GM12873 (cell line): ENCODE measurements at regions not wholly inside any gene's neighbourhood (a gene's known extent, or its start where the extent isn't known, plus 50 kb on each side); places are given as distances from the start of the nearest gene placed in this dataset.
A peak's percentile ranks its signal among the peaks of the same experiment; 100 is the strongest.

Source experiments
- TF ChIP-seq, protein P1 (sequence below): IDR thresholded peaks from 2 replicates; pipeline ENCODE4 v1.5.1; 2012; ENCODE audit warnings: low read depth, mild to moderate bottlenecking, moderate library complexity, low read length, control low read depth; ENCODE audit not compliant: insufficient read depth; ENCODE audit errors: missing control alignments

DNA sequence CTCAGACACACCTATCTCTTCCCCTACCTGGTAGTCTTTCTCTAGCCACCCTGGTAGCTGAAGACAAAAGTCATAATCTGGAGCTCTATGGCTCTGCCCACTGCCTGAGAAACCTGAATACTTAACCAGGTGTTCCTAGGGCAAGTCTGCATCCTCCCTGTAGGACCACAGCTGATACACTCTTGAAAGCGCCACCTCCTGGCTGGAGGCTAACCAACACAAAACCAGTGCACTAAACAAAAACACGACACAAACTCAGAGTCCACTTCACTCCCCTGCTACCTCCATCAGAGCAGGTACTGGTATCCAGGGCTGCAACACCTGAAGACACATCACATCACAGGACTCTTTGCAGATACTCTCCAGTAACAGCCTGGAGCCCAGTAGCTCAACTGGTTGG lies 84.6 kb upstream of the ANXA1 start:
- TF ChIP-seq, protein P1, sequence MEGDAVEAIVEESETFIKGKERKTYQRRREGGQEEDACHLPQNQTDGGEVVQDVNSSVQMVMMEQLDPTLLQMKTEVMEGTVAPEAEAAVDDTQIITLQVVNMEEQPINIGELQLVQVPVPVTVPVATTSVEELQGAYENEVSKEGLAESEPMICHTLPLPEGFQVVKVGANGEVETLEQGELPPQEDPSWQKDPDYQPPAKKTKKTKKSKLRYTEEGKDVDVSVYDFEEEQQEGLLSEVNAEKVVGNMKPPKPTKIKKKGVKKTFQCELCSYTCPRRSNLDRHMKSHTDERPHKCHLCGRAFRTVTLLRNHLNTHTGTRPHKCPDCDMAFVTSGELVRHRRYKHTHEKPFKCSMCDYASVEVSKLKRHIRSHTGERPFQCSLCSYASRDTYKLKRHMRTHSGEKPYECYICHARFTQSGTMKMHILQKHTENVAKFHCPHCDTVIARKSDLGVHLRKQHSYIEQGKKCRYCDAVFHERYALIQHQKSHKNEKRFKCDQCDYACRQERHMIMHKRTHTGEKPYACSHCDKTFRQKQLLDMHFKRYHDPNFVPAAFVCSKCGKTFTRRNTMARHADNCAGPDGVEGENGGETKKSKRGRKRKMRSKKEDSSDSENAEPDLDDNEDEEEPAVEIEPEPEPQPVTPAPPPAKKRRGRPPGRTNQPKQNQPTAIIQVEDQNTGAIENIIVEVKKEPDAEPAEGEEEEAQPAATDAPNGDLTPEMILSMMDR, result peak; percentile 64

DNA sequence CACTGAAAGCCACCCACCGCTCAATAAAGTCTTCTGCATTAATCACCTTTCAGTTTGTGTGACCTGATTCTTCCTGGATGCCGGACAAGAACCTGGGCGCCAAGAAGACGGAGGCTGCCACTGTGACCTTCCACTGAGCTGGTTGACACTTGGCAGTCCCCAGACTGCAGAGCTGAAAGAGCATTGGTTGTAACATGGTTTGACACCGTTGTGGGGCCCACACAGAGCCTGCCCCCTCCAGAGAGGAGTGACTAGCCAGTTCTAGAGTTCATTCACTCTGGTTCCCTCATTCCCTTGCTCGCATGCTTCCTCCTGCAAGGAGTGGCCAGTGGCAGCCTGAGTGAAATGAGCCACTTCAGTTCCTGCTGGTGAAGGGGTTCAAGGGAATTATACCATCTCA lies 86.2 kb upstream of the ANXA1 start:
- TF ChIP-seq, protein P1, result no peak

DNA sequence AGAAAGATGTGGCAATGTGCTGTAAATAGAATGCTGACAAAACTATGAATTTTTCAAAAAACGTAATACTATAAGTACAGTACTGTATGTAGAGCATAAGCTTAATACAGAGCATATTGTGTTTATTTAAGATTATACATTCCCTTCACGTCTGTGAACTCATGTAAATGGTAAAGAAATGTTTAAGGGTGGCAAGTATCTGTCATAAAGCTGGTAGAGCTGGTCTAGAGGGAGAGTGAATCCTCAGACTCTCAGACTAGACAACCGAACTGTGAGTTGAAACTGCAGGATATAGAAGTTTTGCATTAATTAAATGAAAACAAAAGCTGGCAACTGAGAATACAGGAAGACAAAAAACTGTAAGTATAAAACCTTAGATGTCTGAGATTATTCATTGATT lies 87.3 kb upstream of the ANXA1 start:
- TF ChIP-seq, protein P1, result no peak

DNA sequence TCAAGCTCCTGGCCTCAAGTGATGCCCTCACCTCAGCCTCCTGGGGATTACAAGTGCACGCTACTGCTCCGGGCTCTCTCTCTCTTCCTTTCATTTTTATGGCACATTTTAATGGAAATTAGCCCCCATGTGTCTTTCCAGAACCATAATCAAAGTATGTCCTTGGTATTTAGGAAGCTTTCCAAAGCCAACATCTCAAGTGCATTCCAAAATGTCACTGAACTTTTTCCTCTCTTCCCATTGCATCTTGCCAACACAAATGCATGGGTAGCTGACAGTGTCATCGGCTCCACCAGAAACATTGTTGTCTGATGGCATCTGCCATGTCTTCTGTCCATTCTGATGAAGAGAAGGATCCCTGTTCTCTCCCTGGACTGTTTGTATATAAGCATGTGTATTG lies 90.5 kb upstream of the ANXA1 start:
- TF ChIP-seq, protein P1, result no peak

- TF ChIP-seq, protein P1, result no peak
Observed at GRCh38 chr9:73059247-73059646, 92.4 kb upstream of the ANXA1 start.

DNA sequence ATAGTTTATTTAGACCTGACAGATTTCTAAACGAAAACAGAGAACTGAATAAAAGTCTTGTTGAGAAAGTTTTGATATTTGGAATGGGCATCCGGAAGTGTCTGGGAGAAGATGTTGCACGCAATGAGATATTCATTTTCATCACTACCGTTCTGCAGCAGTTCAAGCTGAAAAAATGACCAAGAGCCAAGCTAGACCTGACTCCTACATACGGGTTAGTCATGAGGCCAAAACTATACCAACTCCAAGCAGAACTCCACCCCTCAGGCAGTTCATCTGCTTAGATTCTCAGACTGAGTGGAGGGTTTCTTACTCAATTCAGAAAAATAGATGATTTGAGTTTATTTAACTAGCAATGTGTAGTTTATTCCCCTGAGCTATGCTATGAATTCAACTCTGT lies 95.4 kb upstream of the ANXA1 start:
- TF ChIP-seq, protein P1, result no peak

DNA sequence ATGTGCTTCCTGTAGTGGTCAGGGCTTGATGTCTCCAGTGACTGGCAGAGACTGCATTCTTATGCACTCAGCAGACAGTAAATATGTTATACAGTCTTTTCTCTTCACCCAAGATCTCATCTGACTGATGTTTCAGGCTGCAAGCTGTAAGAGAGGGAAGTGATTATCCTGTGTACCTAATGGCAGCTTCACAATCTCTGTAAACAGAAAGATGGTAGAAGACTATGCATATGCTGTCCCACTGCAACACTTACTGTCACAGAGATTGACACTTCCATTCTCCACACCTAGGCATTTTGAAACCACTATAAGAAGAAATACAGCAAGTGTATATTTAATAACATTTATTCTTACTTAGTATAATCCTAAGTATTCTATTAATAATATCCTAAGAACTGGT lies 97.6 kb upstream of the ANXA1 start:
- TF ChIP-seq, protein P1, result no peak
